ENCODE measurements at regions not wholly inside any gene's neighbourhood (a gene's known extent, or its start where the extent isn't known, plus 50 kb on each side); places are given as distances from the start of the nearest gene placed in this dataset.

GRCh38 chr9:91056486-91056885 is 254.9 kb downstream of the SYK start:
- TF ChIP-seq POLR2A (IDR thresholded peaks at IDR 0.05; ENCODE audit: low read length) (no peak), GATA1 (IDR thresholded peaks at IDR 0.05; ENCODE audit: low read depth, low read length) (no peak)
